Astrocyte of the spinal cord (primary cell): ENCODE measurements at regions not wholly inside any gene's neighbourhood (a gene's known extent, or its start where the extent isn't known, plus 50 kb on each side); places are given as distances from the start of the nearest gene placed in this dataset.

Experiments
- DNase-seq: peaks from one replicate; pipeline ENCODE4 v3.0.0; 2011; ENCODE audit warnings: low read depth, low spot score
- H3K4me3 ChIP-seq: 2 replicates; pipeline ENCODE4 v1.5.1; 2011; ENCODE audit warnings: low read depth, mild to moderate bottlenecking, low read length, moderate library complexity
- CTCF ChIP-seq: IDR thresholded peaks from 2 replicates; pipeline ENCODE4 v1.5.1; 2012; ENCODE audit warnings: low read depth, mild to moderate bottlenecking, low read length, inconsistent platforms
- in situ Hi-C: cut with HindIII; loops from 2 replicates; pipeline ENCODE4 v1.10.0; 2017; ENCODE audit warnings: low sequenced_read_pairs

DNA sequence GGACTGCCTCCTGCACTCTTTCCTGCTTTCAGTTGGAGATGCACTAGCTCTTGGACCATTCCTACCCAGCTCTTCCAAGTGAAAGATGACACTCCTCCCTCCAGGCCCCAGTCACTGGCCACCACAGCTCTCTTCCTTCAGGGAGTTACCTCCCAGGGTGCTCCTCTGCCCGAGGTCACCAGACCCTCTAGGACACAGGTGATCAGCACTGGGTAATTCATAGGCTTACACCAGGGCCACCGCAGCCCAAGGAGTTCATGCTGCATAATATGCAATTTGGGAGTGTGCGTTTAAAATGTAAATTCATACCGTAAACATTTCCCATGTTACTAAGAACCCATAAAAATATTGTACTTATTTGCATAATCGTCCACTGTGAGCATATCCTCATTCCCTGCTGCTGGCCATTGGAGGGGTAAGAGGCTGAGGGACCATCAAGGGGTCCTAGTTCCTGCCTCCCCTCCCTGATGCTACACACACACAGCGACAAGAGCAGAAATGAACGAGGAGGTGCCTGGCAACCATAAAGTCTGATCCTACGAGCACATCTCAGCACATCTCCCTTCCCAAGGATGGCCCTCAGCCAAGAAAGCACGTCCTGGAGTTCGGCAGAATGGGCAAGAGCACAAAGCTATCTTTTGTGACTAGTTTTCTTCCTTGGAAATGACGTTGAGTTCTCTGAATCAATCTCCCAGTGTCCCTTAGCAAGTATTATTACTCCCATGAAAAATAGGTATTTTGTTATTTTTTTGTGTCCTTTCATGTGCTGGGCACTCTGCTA lies 222.9 kb upstream of the RAB4A start:
- no peak for DNase-seq
- in situ Hi-C loops: no loop called here
- H3K4me3 ChIP-seq: no peak overlapping the region

DNA sequence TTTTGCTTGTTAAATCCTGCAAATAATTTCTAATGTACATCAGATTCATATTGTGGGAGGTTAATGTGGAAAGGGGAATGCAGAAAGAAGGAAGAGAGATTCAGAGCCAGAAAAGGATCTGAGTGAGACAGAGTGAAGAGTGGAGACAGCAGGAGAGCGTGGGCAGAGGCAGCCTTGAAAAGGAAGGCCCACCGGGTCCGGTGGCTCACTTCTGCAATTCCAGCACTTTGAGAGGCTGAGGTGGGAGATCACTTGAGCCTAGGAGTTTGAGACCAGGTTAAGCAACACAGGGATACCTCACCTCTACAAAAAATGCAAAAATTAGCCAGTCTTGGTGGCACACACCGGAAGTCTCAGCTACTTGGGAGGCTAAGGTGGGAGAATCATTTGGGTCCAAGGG lies 222.0 kb upstream of the RAB4A start:
- in situ Hi-C loops: no loop called here
- no peak for TF ChIP-seq CTCF

More for the DNA sequence above, 222.9 kb upstream of the RAB4A start:
- TF ChIP-seq CTCF: no peak

DNA sequence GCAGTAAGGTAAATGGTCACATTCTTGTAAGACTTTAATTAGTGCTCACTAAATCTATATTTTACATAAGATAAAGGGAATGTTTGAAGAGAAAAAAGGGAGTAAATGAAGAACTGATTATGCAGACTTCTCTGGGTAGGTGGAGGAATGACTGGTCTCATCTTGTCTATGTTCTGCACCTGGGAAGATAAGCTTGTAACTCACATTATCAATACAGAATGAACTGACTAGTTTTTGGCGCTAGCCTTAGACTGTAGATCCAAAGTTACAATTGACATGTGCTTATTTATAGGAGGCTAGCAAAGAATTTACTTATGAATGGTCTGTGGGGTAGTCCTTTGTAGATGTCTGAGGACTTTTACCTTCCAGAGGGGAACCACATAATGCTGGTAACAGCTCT lies 214.9 kb upstream of the RAB4A start:
- TF ChIP-seq CTCF: no peak
- no peak for DNase-seq
- no peak overlapping the region for H3K4me3 ChIP-seq
- in situ Hi-C loops: no loop called here

More for the DNA sequence above, 222.0 kb upstream of the RAB4A start:
- no peak for DNase-seq
- H3K4me3 ChIP-seq: no peak overlapping the region

- DNase-seq: no peak
- no peak overlapping the region for H3K4me3 ChIP-seq
- no peak for TF ChIP-seq CTCF
- in situ Hi-C loops: no loop called here
These were observed 212.8 kb upstream of the RAB4A start for GRCh38 chr1:229058111-229058561.

DNA sequence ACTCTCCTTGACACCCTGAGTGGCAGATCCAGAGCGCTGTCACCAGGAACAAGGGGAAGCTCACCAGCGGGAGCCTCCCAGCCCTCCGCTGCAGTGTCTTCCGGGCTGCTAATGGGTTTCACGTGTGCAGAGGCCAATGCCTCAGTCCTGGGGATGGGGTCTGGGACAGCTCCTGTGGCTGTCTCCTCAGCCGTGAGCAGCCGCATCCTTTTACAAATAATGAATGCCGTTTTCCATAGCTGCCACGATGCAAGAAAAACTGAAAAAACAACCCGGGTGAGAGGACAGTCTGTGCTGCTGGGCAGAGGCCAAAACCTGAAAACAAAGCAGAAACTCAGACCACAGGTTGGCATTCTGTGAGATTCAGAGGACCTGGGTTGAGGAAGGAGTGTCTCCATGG lies 212.2 kb upstream of the RAB4A start:
- H3K4me3 ChIP-seq: no peak overlapping the region
- no peak for TF ChIP-seq CTCF
- DNase-seq: no peak
- in situ Hi-C loops: no loop called here

DNA sequence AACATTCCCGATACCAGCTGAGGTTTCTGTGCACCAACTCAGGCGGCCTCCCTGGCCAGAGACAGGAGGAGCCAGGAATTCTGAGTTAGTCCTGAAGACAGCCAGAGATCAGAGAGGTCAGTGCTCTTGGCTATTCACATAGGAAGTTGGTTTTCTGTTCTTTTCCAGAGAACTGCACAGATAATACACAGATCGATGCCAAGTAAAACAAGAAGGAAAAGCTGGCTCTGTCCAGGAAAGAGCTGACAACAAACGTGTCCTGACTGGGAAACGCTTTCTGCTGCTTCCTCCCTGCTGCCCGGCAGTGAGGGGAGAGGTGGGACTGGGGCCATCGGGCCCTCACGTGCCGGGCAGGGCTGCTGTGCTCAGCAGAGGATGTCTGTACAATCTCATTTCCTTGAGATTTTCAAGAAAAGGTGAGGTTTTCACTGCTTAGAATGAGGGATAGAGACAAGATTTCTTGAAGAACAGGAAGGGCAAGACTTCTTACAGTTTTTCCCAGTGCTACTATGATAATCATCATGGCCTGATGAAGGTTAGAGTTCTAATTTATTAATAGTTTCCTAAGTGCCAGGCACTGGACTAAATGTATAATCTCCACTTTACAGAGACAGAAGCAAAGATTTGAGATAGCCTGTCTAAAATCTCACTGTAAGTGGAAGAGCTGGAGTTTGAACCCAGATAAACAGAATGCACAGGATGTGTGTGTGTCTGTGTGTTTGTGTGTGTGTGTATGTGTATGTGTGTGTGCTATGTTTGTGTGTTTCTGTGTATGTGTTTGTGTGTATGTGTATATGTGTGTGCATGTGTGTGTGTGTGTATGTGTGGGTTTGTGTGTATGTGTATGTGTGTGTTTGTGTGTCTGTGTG lies 211.0 kb upstream of the RAB4A start:
- H3K4me3 ChIP-seq: no peak overlapping the region
- in situ Hi-C loops: no loop called here
- peak; percentile 32 for DNase-seq
- TF ChIP-seq CTCF: no peak
